Esophagus muscularis mucosa (tissue), 4 donors: ENCODE measurements at regions not wholly inside any gene's neighbourhood (a gene's known extent, or its start where the extent isn't known, plus 50 kb on each side); places are given as distances from the start of the nearest gene placed in this dataset.

Experiments
- EP300 ChIP-seq: sonication (generic); formaldehyde crosslinking; IDR thresholded peaks from one replicate; pipeline ENCODE4 v1.6.1; 2017; ENCODE audit warnings: antibody characterized with exemption
- POLR2A ChIP-seq: fragments of 450-650 bp; IDR thresholded peaks from one replicate; pipeline ENCODE4 v1.6.1; 2017; ENCODE audit warnings: antibody characterized with exemption, moderate library complexity, mild to moderate bottlenecking, low read depth
- POLR2AphosphoS5 ChIP-seq, 2 donors: sonication (generic); formaldehyde crosslinking; IDR thresholded peaks; one replicate each; pipeline ENCODE4 v1.6.1; 2017; ENCODE audit warnings: antibody characterized with exemption in 2 of 2
- TF ChIP-seq, protein P1 (sequence below), 3 experiments: fragments of 200-600 bp in 2 of 3; fragments of 450-650 bp in 1 of 3; sonication (generic) in 2 of 3; IDR thresholded peaks; one replicate each; pipeline ENCODE4 v1.5.1; 2017 to 2019; ENCODE audit warnings: antibody characterized with exemption in 3 of 3, mild to moderate bottlenecking in 2 of 3, moderate library complexity in 1 of 3

GRCh38 chr6:144471986-144472385, 186.9 kb downstream of the UTRN start:
- TF ChIP-seq POLR2A (no peak), POLR2AphosphoS5 (IDR thresholded peaks at IDR 0.05) (no peak), EP300 (no peak)
- TF ChIP-seq, protein P1, sequence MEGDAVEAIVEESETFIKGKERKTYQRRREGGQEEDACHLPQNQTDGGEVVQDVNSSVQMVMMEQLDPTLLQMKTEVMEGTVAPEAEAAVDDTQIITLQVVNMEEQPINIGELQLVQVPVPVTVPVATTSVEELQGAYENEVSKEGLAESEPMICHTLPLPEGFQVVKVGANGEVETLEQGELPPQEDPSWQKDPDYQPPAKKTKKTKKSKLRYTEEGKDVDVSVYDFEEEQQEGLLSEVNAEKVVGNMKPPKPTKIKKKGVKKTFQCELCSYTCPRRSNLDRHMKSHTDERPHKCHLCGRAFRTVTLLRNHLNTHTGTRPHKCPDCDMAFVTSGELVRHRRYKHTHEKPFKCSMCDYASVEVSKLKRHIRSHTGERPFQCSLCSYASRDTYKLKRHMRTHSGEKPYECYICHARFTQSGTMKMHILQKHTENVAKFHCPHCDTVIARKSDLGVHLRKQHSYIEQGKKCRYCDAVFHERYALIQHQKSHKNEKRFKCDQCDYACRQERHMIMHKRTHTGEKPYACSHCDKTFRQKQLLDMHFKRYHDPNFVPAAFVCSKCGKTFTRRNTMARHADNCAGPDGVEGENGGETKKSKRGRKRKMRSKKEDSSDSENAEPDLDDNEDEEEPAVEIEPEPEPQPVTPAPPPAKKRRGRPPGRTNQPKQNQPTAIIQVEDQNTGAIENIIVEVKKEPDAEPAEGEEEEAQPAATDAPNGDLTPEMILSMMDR (IDR thresholded peaks at IDR 0.05) = no peak
